H9 (cell line): ENCODE measurements at regions not wholly inside any gene's neighbourhood (a gene's known extent, or its start where the extent isn't known, plus 50 kb on each side); places are given as distances from the start of the nearest gene placed in this dataset.
A peak's percentile ranks its signal among the peaks of the same experiment; 100 is the strongest.

Source experiments
- DNase-seq: peaks from one replicate; pipeline ENCODE4 v3.0.0-alpha.2; 2017
- H2AFZ ChIP-seq: one replicate; pipeline ENCODE4 v1.6.1; 2013; ENCODE audit warnings: mild to moderate bottlenecking, low read length, control low read depth, moderate library complexity
- H2AK5ac ChIP-seq: 2 replicates; pipeline ENCODE4 v1.6.1; 2013; ENCODE audit warnings: low read length, control low read depth, mixed read lengths; ENCODE audit not compliant: insufficient read length
- H2BK120ac ChIP-seq: one replicate; pipeline ENCODE4 v1.6.1; 2013; ENCODE audit warnings: low read depth, mild to moderate bottlenecking, low read length, control low read depth, inconsistent platforms; ENCODE audit not compliant: poor library complexity, severe bottlenecking
- H2BK12ac ChIP-seq: 2 replicates; pipeline ENCODE4 v1.6.1; 2013; ENCODE audit warnings: low read length, control low read depth, mixed read lengths, low read depth; ENCODE audit not compliant: insufficient read length
- H2BK15ac ChIP-seq: 2 replicates; pipeline ENCODE4 v1.6.1; 2013; ENCODE audit warnings: low read depth, low read length, control low read depth
- H2BK20ac ChIP-seq: one replicate; pipeline ENCODE4 v1.6.1; 2013; ENCODE audit warnings: low read depth, mild to moderate bottlenecking, low read length, control low read depth, inconsistent platforms; ENCODE audit not compliant: poor library complexity, severe bottlenecking
- H2BK5ac ChIP-seq: 2 replicates; pipeline ENCODE4 v1.6.1; 2013; ENCODE audit warnings: low read length, control low read depth, mixed read lengths; ENCODE audit not compliant: insufficient read length
- H3K14ac ChIP-seq: 2 replicates; pipeline ENCODE4 v1.6.1; 2013; ENCODE audit warnings: low read length, control low read depth; ENCODE audit not compliant: insufficient read depth
- H3K18ac ChIP-seq: 2 replicates; pipeline ENCODE4 v1.6.1; 2013; ENCODE audit warnings: low read depth, mild to moderate bottlenecking, mixed read lengths, low read length, control low read depth; ENCODE audit not compliant: insufficient read length
- H3K23ac ChIP-seq: 2 replicates; pipeline ENCODE4 v1.6.1; 2013; ENCODE audit warnings: low read length, control low read depth, mixed read lengths, low read depth; ENCODE audit not compliant: insufficient read length
- H3K23me2 ChIP-seq: 2 replicates; pipeline ENCODE4 v1.6.1; 2013; ENCODE audit warnings: low read depth, mild to moderate bottlenecking, mixed read lengths, low read length, control low read depth; ENCODE audit not compliant: insufficient read length, poor library complexity, severe bottlenecking
- H3K27ac ChIP-seq: 2 replicates; pipeline ENCODE4 v1.5.1; 2013; ENCODE audit warnings: low read length, control low read depth, mixed read lengths, low read depth; ENCODE audit not compliant: insufficient read length
- H3K27me3 ChIP-seq: 2 replicates; pipeline ENCODE4 v1.6.1; 2013; ENCODE audit warnings: low read length, control low read depth, inconsistent platforms; ENCODE audit not compliant: insufficient read depth
- H3K4ac ChIP-seq: 2 replicates; pipeline ENCODE4 v1.6.1; 2013; ENCODE audit warnings: low read depth, mild to moderate bottlenecking, control low read depth, inconsistent platforms, low read length, moderate library complexity
- H3K4me1 ChIP-seq: 2 replicates; pipeline ENCODE4 v1.6.1; 2013; ENCODE audit warnings: low read length, control low read depth, inconsistent platforms; ENCODE audit not compliant: insufficient read depth
- H3K4me2 ChIP-seq: 2 replicates; pipeline ENCODE4 v1.6.1; 2013; ENCODE audit warnings: low read length, control low read depth, mixed read lengths; ENCODE audit not compliant: insufficient read length, insufficient read depth
- H3K56ac ChIP-seq: 2 replicates; pipeline ENCODE4 v1.6.1; 2013; ENCODE audit warnings: low read depth, mild to moderate bottlenecking, mixed read lengths, low read length, control low read depth; ENCODE audit not compliant: insufficient read length
- H3K79me1 ChIP-seq: 2 replicates; pipeline ENCODE4 v1.6.1; 2013; ENCODE audit warnings: low read depth, mild to moderate bottlenecking, moderate library complexity, low read length, control low read depth, inconsistent platforms; ENCODE audit not compliant: insufficient read depth, poor library complexity, severe bottlenecking
- H3K79me2 ChIP-seq: 2 replicates; pipeline ENCODE4 v1.6.1; 2013; ENCODE audit warnings: low read length, control low read depth, inconsistent platforms; ENCODE audit not compliant: insufficient read depth
- H3K9ac ChIP-seq: 2 replicates; pipeline ENCODE4 v1.6.1; 2013; ENCODE audit warnings: low read length, control low read depth, mixed read lengths; ENCODE audit not compliant: insufficient read length; ENCODE audit errors: extremely low read depth
- H3K9me3 ChIP-seq: one replicate; pipeline ENCODE4 v1.6.1; 2013; ENCODE audit warnings: low read depth, low read length, inconsistent platforms; ENCODE audit not compliant: control insufficient read depth
- H3T11ph ChIP-seq: one replicate; pipeline ENCODE4 v1.6.1; 2013; ENCODE audit warnings: mild to moderate bottlenecking, low read length, control low read depth, inconsistent platforms
- H4K20me1 ChIP-seq: one replicate; pipeline ENCODE4 v1.6.1; 2013; ENCODE audit not compliant: control insufficient read depth, insufficient read length, insufficient read depth
- H4K5ac ChIP-seq: 2 replicates; pipeline ENCODE4 v1.6.1; 2013; ENCODE audit warnings: low read depth, mild to moderate bottlenecking, mixed read lengths, low read length, control low read depth; ENCODE audit not compliant: insufficient read length
- H4K8ac ChIP-seq: replicated peaks from 2 replicates; pipeline ENCODE4 v1.6.1; 2013; ENCODE audit warnings: low read length, control low read depth, mixed read lengths, low read depth; ENCODE audit not compliant: insufficient read length
- H4K91ac ChIP-seq: 2 replicates; pipeline ENCODE4 v1.6.1; 2013; ENCODE audit warnings: low read depth, mild to moderate bottlenecking, moderate library complexity, mixed read lengths, low read length, control low read depth; ENCODE audit not compliant: insufficient read length
- H3K27ac Mint-ChIP-seq, 3 experiments: 2 replicates in 2 of 3; 3 replicates in 1 of 3; pipeline ENCODE4 v1.8.0; 2020 to 2021; ENCODE audit warnings: mixed read lengths in 3 of 3, mild to moderate bottlenecking in 1 of 3, moderate library complexity in 1 of 3
- H3K27me3 Mint-ChIP-seq: 2 replicates; pipeline ENCODE4 v1.8.0; 2021; ENCODE audit warnings: low read depth, mild to moderate bottlenecking, moderate library complexity, mixed read lengths
- H3K36me3 Mint-ChIP-seq, 3 experiments: 2 replicates in 2 of 3; 3 replicates in 1 of 3; pipeline ENCODE4 v1.8.0; 2020 to 2021; ENCODE audit warnings: low read depth in 3 of 3, mixed read lengths in 3 of 3; ENCODE audit not compliant: insufficient read depth in 1 of 3
- H3K4me1 Mint-ChIP-seq, 2 experiments: 2 replicates each; pipeline ENCODE4 v1.8.0; 2020; ENCODE audit warnings: mixed read lengths in 2 of 2
- H3K4me3 Mint-ChIP-seq, 2 experiments: 2 replicates in 1 of 2; 3 replicates in 1 of 2; pipeline ENCODE4 v1.8.0; 2020 to 2021; ENCODE audit warnings: mild to moderate bottlenecking in 2 of 2, mixed read lengths in 2 of 2, moderate library complexity in 1 of 2
- H3K9me3 Mint-ChIP-seq, 2 experiments: 2 replicates in 1 of 2; 3 replicates in 1 of 2; pipeline ENCODE4 v1.8.0; 2020; ENCODE audit warnings: mild to moderate bottlenecking in 2 of 2, mixed read lengths in 2 of 2, moderate library complexity in 1 of 2
- CTCF ChIP-seq: fragments of 200-600 bp; sonication (generic); conservative IDR thresholded peaks from 3 replicates; pipeline ENCODE4 v1.8.0; 2021; ENCODE audit warnings: antibody characterized with exemption, mild to moderate bottlenecking
- WGBS: extraction: QIAGEN DNeasy Blood & Tissue Kit; methylation state at CpG from one replicate; pipeline ENCODE4 v1.1.7; 2013; ENCODE audit warnings: missing lambda C conversion rate, low lambda C conversion rate, mixed read lengths; ENCODE audit not compliant: insufficient read length; ENCODE audit errors: extremely low coverage; 5-methylcytosine and 5-hydroxymethylcytosine counted together

- no peak for TF ChIP-seq CTCF
- Histone ChIP-seq H3K79me1 (no peaks in the 10 kb centered on the region), H3K18ac (no peak overlapping the region), H2AK5ac (no peak overlapping the region), H4K8ac (no peak overlapping the region), H3K23ac (no peak overlapping the region), H3K4me2 (no peak overlapping the region), H3K23me2 (no peaks in the 10 kb centered on the region), H3K9me3 (no peaks in the 10 kb centered on the region), H4K20me1 (no peaks in the 10 kb centered on the region), H2BK15ac (no peak overlapping the region), H3K9ac (no peak overlapping the region), H3K4ac (no peak overlapping the region), H4K5ac (no peak overlapping the region), H2BK20ac (no peak overlapping the region), H2AFZ (no peak overlapping the region), H2BK12ac (no peak overlapping the region), H3K56ac (no peak overlapping the region), H3K79me2 (no peaks in the 10 kb centered on the region), H3K4me1 (peaks cover 5% of the 10 kb centered on the region; the same call in 1 of the 2 replicates), H3K27ac (no peak overlapping the region), H3K14ac (no peak overlapping the region), H2BK5ac (no peak overlapping the region), H3T11ph (no peak overlapping the region), H4K91ac (no peak overlapping the region), H3K27me3 (no peaks in the 10 kb centered on the region), H2BK120ac (no peak overlapping the region)
- Mint-ChIP-seq H3K4me1 (peaks cover 9 to 18% of the 10 kb centered on the region in 2 experiments), H3K27ac (peak overlapping the region in 1 of 3 experiments; percentile 23; a peak in 1 of 7 replicates), H3K27me3 (peaks cover 2% of the 10 kb centered on the region), H3K9me3 (no peaks in the 10 kb centered on the region), H3K4me3 (no peak overlapping the region), H3K36me3 (no peaks in the 10 kb centered on the region)
- no CpG with 5 or more reads among the region's 9 CpGs for WGBS
- DNase-seq = no peak
Measured at GRCh38 chr11:127451861-127452260, 451.3 kb upstream of the KIRREL3 start.
